Mammary epithelial cell (primary cell): ENCODE measurements at regions not wholly inside any gene's neighbourhood (a gene's known extent, or its start where the extent isn't known, plus 50 kb on each side); places are given as distances from the start of the nearest gene placed in this dataset.

Experiments
- CTCF ChIP-seq, 2 donors: IDR thresholded peaks in 1 of 2; conservative IDR thresholded peaks in 1 of 2; 2 replicates each; pipeline ENCODE4 v1.5.1; 2011 to 2012; ENCODE audit warnings: inconsistent platforms in 2 of 2, low read length in 2 of 2, mild to moderate bottlenecking in 2 of 2, control low read depth in 1 of 2, low read depth in 1 of 2; ENCODE audit not compliant: insufficient read depth in 1 of 2; ENCODE audit errors: extremely low read depth in 1 of 2
- EZH2 ChIP-seq: IDR thresholded peaks from 2 replicates; pipeline ENCODE4 v1.6.1; 2012; ENCODE audit warnings: low read length, inconsistent platforms, borderline replicate concordance

GRCh38 chr10:34015700-34016099 is 681.2 kb upstream of the NRP1 start:
- no peak for TF ChIP-seq CTCF (conservative IDR thresholded peaks at IDR 0.05 in 1 of 2, IDR thresholded peaks at IDR 0.05 in 1 of 2; ENCODE audit: extremely low read depth in 1 of 2, insufficient read depth in 1 of 2, low read depth in 1 of 2, low read length in 2 of 2)
- no peak for TF ChIP-seq EZH2
